ENCODE measurements at regions not wholly inside any gene's neighbourhood (a gene's known extent, or its start where the extent isn't known, plus 50 kb on each side); places are given as distances from the start of the nearest gene placed in this dataset.

DNA sequence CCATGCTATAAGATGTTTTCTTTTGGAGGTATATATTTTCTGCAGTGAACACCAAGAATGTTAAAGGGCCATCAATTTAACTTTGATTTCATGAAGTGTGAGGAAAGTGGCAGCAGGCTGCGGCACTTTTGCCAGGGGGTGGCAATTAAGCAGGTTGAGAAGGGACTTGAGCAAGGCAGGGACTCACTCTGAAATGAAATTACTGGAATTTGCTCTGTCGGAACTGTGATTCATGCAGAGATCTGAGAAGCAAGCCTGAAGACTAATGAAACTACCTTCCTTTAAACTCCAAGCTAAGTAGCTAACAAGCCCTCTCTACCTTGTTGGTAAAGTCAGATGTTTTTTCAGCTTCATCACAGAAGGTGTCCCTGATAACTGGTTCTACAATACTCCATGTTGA is 441.6 kb downstream of the SIPA1L2 start:
- TF ChIP-seq, protein P1, sequence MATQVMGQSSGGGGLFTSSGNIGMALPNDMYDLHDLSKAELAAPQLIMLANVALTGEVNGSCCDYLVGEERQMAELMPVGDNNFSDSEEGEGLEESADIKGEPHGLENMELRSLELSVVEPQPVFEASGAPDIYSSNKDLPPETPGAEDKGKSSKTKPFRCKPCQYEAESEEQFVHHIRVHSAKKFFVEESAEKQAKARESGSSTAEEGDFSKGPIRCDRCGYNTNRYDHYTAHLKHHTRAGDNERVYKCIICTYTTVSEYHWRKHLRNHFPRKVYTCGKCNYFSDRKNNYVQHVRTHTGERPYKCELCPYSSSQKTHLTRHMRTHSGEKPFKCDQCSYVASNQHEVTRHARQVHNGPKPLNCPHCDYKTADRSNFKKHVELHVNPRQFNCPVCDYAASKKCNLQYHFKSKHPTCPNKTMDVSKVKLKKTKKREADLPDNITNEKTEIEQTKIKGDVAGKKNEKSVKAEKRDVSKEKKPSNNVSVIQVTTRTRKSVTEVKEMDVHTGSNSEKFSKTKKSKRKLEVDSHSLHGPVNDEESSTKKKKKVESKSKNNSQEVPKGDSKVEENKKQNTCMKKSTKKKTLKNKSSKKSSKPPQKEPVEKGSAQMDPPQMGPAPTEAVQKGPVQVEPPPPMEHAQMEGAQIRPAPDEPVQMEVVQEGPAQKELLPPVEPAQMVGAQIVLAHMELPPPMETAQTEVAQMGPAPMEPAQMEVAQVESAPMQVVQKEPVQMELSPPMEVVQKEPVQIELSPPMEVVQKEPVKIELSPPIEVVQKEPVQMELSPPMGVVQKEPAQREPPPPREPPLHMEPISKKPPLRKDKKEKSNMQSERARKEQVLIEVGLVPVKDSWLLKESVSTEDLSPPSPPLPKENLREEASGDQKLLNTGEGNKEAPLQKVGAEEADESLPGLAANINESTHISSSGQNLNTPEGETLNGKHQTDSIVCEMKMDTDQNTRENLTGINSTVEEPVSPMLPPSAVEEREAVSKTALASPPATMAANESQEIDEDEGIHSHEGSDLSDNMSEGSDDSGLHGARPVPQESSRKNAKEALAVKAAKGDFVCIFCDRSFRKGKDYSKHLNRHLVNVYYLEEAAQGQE (IDR thresholded peaks at IDR 0.05; ENCODE audit: insufficient read depth in 1 of 2, low read depth in 2 of 2, low read length in 1 of 2), result no peak
- TF ChIP-seq, protein P2, sequence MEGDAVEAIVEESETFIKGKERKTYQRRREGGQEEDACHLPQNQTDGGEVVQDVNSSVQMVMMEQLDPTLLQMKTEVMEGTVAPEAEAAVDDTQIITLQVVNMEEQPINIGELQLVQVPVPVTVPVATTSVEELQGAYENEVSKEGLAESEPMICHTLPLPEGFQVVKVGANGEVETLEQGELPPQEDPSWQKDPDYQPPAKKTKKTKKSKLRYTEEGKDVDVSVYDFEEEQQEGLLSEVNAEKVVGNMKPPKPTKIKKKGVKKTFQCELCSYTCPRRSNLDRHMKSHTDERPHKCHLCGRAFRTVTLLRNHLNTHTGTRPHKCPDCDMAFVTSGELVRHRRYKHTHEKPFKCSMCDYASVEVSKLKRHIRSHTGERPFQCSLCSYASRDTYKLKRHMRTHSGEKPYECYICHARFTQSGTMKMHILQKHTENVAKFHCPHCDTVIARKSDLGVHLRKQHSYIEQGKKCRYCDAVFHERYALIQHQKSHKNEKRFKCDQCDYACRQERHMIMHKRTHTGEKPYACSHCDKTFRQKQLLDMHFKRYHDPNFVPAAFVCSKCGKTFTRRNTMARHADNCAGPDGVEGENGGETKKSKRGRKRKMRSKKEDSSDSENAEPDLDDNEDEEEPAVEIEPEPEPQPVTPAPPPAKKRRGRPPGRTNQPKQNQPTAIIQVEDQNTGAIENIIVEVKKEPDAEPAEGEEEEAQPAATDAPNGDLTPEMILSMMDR (IDR thresholded peaks at IDR 0.05), result no peak
- TF ChIP-seq POLR2AphosphoS5 (IDR thresholded peaks at IDR 0.05; ENCODE audit: low read depth, low read length), result no peak
